Ecto neural progenitor cell (in vitro differentiated cells): ENCODE measurements at regions not wholly inside any gene's neighbourhood (a gene's known extent, or its start where the extent isn't known, plus 50 kb on each side); places are given as distances from the start of the nearest gene placed in this dataset.

ENCODE experiments used
- DNase-seq: peaks from one replicate; pipeline ENCODE4 v3.0.0-alpha.2; 2018; ENCODE audit warnings: low spot score

DNA sequence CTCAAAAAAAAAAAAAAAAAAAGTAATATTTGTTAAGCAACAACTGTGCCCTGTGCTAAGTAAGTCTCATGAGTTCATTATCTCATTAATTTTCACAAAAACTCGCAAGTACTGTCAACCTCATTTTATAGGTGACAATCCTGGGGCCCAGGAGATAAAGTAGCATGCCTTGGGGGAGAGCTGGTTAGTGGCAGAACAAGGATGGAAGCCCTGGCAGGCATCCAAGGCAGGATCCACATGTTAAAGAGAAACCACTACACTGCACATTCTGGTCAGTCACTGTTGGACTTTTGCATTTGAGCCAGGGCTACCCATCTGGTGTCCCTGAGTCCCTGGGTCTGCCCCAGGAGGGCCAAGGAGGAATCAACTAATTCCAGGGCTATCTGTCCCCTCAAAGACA lies 54.6 kb downstream of the ZFP36L2 start:
- DNase-seq, result no peak

- no peak for DNase-seq
Measured at GRCh38 chr2:43170405-43171105, 55.9 kb downstream of the ZFP36L2 start.

DNA sequence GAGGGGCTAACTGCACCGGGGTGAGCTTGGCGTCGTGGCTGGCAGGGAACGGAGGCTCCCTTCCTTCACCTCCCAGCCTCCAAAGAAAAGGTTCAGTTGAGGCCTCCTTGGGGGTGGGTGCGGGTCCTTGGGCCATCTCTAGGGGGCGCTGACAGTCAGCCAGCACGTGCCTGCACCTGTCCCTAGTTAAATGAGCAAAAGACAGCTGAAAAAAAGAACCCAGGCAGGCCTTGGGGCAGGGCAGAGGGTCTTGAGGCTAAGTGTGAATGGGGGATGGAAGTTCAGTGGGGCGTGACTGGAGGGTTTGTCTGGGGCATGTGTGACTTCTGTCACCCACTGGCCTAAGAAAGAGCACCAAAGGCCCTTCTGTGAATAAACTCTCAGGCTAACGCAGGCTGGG lies 56.4 kb downstream of the ZFP36L2 start:
- no peak for DNase-seq

DNA sequence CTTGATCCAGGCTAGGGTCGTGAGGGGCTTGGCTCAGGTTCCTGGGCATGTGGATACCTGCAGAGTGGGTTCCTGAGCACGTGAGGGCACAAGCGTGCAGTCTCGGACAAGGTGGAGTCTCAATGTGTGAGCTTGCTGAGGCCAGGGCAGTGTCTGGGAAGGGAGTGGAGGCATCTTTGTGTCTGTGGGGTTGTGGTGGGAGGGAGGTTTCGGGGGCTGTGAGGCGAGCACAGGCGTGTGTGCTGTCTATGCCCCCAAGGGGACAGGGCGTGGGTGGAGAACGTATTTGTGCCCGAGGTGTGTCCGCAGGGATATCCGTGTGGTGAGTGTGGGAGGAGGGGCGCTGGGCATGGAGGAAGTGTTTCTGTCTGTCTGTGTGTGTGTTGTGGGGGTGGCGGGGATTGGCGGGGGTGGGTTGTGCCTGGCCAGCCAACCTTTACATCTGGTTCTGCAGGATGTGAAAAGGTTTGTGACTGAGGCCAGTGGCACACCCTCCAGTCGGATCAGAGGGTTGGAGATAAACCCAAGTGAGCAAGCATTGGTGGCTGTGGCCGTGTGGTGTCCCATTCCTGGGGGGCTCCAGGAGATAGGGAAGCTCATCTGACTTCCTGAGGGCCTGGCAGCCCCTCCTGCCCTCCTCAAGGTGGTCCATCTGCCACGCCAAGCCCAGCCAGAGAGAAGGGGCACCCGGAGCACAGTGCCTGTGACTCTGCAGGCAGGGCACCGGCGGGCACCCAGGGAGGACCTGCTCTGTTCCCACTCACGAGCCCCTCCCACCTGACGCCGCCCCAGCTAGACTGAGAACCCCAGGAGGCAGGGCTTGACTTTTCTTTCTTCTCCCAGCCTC lies 57.1 kb downstream of the ZFP36L2 start:
- no peak for DNase-seq

DNA sequence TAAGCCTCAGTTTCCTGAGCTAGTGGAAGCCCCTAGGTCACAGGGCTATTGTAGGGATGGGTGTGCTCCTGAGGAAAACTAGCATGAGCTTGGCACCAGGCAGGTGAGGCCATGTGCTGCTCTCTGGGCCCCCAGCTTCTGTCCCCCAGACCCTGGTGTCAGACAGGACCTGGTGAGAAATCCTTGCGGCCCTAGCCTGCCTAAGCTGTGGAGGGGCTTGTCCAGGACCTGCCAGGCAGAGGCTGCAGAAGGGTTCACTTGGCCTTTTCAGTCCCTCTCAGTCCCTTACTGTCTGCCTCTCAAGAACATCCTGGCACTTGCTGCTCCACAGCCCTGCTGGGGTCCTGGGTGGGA lies 58.4 kb downstream of the ZFP36L2 start:
- no peak for DNase-seq

GRCh38 chr2:43165378-43166069 lies 60.9 kb downstream of the ZFP36L2 start:
- no peak for DNase-seq

DNA sequence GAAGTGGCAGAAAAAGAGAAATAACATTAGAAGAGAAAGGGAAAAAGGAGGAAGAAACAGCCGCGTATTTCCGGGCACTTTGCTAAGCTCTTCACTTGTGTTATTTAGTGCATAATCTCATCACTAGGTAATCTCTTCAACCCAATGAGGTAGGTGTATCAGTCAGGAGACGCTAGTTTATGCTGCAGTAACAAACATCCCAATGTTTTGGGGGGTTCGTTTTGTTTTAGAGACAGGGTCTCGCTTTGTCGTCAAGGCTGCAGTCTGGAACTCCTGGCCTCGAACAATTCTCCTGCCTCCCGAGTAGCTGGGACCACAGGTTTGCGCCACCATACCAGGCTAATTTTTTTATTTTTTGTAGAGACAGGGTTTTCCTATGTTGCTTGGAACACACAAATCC lies 61.7 kb downstream of the ZFP36L2 start:
- no peak for DNase-seq

GRCh38 chr2:43163584-43164270 lies 62.7 kb downstream of the ZFP36L2 start:
- DNase-seq, result no peak

DNA sequence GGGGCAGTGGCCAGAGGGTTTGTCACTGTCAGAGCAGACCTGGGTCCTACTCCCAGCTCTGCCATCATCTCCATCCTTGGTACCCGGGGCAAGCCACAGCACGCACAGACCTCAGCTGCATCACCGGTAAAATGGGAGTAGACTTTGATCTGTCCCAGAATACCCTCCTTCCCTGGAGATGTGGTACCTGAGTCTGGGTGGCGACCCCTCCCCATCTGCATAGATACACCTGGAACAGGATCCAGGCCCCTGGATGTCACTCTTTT lies 64.0 kb downstream of the ZFP36L2 start:
- DNase-seq, result no peak

DNA sequence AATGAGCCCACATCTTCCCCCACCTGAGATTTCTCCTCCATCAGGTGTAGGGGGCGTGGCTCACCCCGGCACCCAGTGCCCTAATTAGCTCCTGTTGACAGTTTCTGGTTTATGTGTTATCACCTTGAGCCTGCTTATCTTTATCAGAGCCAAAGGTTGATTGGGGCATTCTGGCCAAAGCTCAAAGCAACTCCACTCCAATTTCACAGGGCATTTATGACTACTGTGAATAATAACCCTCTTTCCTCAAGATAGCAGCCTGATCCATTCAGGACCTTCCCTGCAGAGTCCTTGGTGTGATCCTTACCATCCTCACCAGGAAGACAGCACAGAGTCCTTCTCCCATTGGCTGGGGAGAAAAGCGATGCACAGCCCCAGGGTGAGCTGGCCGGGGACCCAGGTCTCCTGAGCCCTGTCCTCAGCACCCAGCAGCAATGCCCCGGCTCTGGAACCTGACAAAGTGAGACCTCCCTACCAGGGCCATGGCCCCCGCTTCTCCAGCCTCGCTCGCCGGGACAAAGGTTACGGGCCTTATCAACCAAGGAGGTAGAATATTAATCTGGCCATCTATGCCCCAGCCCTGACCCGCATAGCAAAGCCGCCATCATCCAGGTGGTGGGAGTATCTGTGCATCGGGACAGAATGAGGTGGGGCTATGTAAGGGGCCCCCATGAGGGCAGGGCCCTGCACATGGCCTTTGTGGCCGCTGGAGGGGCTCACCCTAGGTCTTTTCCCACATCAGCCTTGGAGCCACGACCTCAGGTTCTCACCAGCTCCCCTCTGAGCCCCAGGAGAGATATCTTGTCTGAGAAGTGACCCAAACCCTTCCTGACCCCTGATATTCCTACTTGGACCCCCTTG lies 64.5 kb downstream of the ZFP36L2 start:
- DNase-seq, result no peak

- DNase-seq, result no peak
Measured at GRCh38 chr2:43160778-43161177, 65.6 kb downstream of the ZFP36L2 start.

- no peak for DNase-seq
Measured at GRCh38 chr2:43159797-43160196, 66.6 kb downstream of the ZFP36L2 start.

- no peak for DNase-seq
Measured at GRCh38 chr2:43158259-43158880, 68.0 kb downstream of the ZFP36L2 start.

DNA sequence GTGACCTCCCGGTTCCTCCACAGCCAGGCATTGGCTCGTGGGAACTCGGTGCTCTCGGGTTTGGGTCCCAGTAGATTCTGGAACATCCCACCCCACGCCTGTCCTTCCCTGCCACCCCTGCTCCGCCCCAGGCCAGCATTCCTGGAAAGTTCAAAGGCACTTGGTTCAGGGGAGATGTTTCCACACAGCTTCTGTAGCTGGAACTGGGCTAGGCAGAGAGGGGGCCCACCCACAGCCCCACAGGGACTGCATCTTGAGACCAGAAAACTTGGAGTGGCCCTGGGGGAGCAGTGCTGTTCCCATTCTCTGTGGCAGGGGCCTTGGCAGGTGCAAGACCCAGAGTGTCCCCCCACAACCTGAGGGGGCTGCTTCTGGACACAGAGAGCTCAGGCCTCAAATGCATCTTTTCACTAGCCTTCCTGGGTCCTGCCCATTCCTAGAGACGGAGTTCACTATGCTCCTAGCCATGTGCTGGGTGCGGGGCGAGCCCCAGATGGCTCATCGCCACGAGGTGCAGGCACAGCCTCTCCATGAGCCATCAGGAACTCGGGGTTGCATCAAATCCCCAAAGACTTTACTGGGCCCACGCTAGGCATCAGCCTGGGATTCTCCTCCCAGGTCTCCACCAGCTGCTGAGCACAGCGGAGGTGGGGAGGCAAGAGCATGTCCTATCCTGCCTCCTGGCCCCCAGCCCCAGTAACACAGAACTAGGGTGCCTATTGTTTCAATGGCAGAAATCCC lies 68.7 kb downstream of the ZFP36L2 start:
- DNase-seq, result no peak

DNA sequence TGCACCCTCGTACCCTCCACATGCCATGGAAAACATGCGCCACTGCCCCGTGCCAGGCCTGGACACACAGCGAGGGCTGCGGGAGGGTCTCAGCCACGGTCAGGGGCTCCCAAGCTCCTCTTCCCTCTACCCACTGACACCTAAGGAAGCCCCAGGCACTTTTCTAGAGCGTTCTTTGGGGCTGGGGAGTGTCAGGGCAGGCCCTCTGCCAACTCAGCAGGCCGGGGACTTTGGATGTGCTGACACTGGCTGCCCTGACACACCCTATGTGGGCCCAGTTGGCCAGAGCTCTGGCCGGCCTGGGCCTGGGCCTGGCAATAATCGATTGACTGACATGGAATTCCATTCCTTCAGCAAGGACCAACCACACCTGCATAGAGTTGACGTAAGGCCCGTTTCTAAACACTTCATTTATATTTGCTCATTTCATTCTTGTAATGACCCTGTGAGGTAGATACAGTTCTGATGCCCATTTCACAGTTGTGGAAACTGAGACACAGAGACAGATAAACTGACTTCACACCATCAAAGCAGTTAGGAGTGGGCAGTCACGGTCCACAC lies 70.5 kb downstream of the ZFP36L2 start:
- DNase-seq, result no peak

DNA sequence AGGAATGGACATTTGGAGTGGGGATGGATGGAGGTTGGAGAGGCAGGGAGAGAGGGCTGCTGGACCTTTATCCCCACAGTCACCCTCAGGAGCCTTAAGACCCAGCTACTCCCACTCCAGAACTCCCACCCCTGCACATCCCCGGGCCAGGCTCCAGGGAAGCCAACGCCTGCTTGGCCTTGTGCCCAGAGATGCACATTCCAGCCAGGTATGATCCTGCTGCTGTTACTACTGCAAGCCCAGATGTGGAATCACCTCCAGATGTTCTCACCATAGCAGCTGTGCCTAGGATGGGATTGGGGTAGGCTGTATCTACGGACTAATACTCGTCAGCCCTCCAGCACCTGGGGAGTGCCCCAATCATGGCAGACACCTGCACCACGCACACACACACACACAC lies 71.7 kb downstream of the ZFP36L2 start:
- DNase-seq, result no peak

DNA sequence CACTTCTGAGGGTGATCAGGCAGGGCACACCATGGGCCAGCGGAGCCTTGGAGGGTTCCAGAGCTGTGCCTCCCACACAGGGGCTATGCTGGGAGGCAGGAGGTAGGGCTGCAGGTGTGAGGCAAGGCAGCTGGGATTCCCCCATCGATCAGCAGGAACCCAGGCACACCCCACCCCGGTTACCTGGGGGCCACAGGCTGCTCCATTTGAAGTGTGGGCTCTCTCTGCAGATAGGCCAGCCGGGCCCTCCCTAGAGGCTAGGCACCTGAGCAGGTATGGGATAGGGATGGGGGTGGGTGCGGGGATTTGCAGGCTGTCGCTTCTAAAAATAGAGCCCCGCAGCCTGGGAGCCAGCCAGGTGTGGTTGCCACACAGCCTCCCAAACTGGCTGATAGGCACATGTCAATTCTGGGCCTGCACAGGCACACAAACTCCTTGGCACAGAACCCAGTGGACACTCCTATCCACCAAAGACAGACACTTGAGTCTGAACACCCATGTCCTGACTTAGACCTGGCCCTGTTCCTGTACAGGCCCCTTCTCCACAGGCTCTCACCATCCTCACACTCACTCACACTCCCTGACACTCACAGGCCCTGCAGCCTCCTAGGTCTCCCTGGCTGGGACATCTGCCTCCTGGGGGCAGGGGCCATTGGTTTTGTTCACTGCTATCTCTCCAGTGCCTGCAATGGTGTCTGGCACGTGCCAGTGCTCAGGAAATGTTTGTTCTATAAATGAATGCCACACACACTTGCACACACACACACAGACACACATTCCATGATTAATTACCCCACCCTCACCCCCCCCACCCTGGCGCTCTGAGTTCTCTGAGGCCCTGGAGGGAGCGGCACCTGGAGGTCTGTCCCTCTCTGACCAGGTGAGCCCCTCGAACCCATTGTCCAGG lies 73.4 kb downstream of the ZFP36L2 start:
- DNase-seq, result no peak

DNA sequence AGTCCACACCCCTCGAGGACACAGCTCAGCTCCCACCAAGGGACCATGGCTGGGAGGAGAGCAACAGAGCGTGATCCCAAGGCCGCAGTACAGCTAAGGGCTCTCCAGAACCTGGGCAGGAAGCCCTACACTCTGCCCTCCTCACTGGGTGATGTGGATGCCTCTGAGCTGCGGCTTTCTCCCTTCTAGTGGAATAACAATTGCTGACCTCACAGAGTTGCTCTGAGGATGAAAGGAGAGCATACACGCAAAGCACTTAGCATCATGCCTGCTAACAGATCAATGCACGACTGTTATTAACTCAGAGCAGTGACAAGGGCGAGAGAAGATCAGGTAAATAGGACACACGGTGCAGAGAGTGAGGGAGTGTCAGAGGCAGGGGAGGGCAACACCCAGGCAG lies 74.2 kb downstream of the ZFP36L2 start:
- DNase-seq, result no peak

DNA sequence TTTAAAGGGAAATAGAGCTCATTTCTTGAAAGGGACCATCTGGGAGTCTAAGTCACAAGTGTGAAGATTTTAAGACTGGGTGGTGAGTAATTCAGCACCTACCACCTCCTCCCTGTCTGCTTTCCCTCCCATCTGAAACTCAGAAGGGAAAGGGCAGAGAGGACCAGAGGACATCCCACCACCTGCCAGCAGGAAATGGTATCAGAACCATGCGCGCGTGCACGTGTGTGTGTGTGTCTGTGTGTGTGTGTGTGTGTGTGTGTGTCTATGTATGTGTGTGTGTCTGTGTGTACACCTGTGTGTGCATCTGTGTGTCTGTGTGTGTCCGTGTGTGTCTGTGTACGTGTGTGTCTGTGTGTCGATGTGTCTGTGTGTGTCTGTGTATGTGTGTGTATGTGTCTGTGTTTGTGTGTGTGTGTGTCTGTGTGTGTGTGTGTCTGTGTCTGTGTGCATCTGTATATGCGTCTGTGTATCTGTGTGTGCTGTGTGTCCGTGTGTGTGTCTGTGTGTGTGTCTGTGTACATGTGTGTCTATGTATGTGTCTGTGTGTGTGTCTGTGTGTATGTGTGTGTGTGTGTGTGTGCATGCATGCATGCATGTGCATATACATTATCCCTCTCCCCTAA lies 76.8 kb downstream of the ZFP36L2 start:
- DNase-seq, result no peak
